HCT116 (cell line): ENCODE measurements at regions not wholly inside any gene's neighbourhood (a gene's known extent, or its start where the extent isn't known, plus 50 kb on each side); places are given as distances from the start of the nearest gene placed in this dataset.

Experiments
- ATAC-seq: fragments of 200-7000 bp; cut with Tn5 transposase; 2 replicates; pipeline ENCODE4 v1.9.1; 2020; ENCODE audit warnings: mild to moderate bottlenecking, moderate library complexity
- BruUV-seq: library from RNA; stranded (reverse); fragments of 400-500 nt; replicated peaks from 2 replicates; lab custom pipeline; 2021; lab: Mats Ljungman, UMichigan
- CTCF ChIA-PET: fragments of 300-600 bp; sonication (Branson Sonifier 250); formaldehyde crosslinking; loops from one replicate; lab custom pipeline; 2021; ENCODE audit warnings: antibody characterized with exemption; lab: Charles Lee
- POLR2A ChIA-PET: fragments of 300-600, 350-600 bp; sonication (Branson Sonifier 250); formaldehyde crosslinking; loops from one replicate; lab custom pipeline; 2021; ENCODE audit warnings: antibody characterized with exemption; lab: Charles Lee
- RAD21 ChIA-PET, 2 experiments: fragments of 300-600 bp; sonication (Branson Sonifier 250); formaldehyde crosslinking; loops; one replicate each; lab custom pipeline; 2023; ENCODE audit warnings: low total read pairs in 2 of 2; ENCODE audit not compliant: uncharacterized antibody in 2 of 2, unreplicated experiment in 2 of 2, low non-redundant PET in 1 of 2; lab: Charles Lee
- DNase-seq: peaks from one replicate; pipeline ENCODE4 v3.0.0-alpha.2; 2010; ENCODE audit warnings: low read depth, low spot score
- H2AFZ ChIP-seq: fragments of 200-600 bp; shearing (Covaris generic), sonication (generic); 2 replicates; pipeline ENCODE4 v1.6.1; 2017; ENCODE audit warnings: low read depth, mixed run types, mixed read lengths, antibody characterized with exemption, low read length; ENCODE audit not compliant: poor library complexity, severe bottlenecking
- H3K27ac ChIP-seq: 2 replicates; pipeline ENCODE4 v1.5.1; 2012; ENCODE audit warnings: low read depth, low read length
- H3K27me3 ChIP-seq: fragments of 200-600 bp; sonication (generic); 2 replicates; pipeline ENCODE4 v1.6.1; 2016; ENCODE audit warnings: mixed run types, low read length, mixed read lengths; ENCODE audit not compliant: insufficient read depth
- H3K36me3 ChIP-seq, 2 experiments: fragments of 200-500 bp in 1 of 2; fragments of 200-600 bp in 1 of 2; sonication (Bioruptor generic) in 1 of 2; sonication (generic) in 1 of 2; 2 replicates each; pipeline versions ENCODE4 v1.5.1 to v1.6.1; 2014 to 2016; ENCODE audit warnings: low read length in 2 of 2, inconsistent platforms in 1 of 2, mixed read lengths in 1 of 2, mixed run types in 1 of 2; ENCODE audit not compliant: insufficient read depth in 2 of 2, control insufficient read depth in 1 of 2
- H3K4me1 ChIP-seq, 2 experiments: fragments of 200-600 bp in 1 of 2; sonication (generic) in 1 of 2; 2 replicates each; pipeline versions ENCODE4 v1.5.1 to v1.6.1; 2012 to 2017; ENCODE audit warnings: low read length in 2 of 2, inconsistent platforms in 1 of 2, mild to moderate bottlenecking in 1 of 2, mixed read lengths in 1 of 2, mixed run types in 1 of 2, moderate library complexity in 1 of 2; ENCODE audit not compliant: insufficient read depth in 2 of 2, control insufficient read depth in 1 of 2
- H3K4me2 ChIP-seq: fragments of 200-600 bp; sonication (generic); 2 replicates; pipeline ENCODE4 v1.6.1; 2017; ENCODE audit warnings: mixed run types, low read length, mixed read lengths
- H3K4me3 ChIP-seq, 2 experiments: fragments of 200-600 bp in 1 of 2; sonication (generic) in 1 of 2; replicated peaks in 1 of 2; 2 replicates each; pipeline ENCODE4 v1.5.1; 2011 to 2016; ENCODE audit warnings: low read length in 2 of 2, control low read depth in 1 of 2, low read depth in 1 of 2, mild to moderate bottlenecking in 1 of 2, mixed read lengths in 1 of 2, mixed run types in 1 of 2
- H3K79me2 ChIP-seq: fragments of 200-600 bp; sonication (generic); 2 replicates; pipeline ENCODE4 v1.6.1; 2017; ENCODE audit warnings: mild to moderate bottlenecking, mixed run types, low read length, moderate library complexity, mixed read lengths; ENCODE audit not compliant: insufficient read depth
- H3K9ac ChIP-seq: fragments of 200-600 bp; sonication (generic); 2 replicates; pipeline ENCODE4 v1.6.1; 2016; ENCODE audit warnings: low read length, mixed read lengths
- H3K9me2 ChIP-seq: fragments of 200-600 bp; sonication (generic), shearing (Covaris generic); 2 replicates; pipeline ENCODE4 v1.6.1; 2017; ENCODE audit warnings: mixed run types, mild to moderate bottlenecking, moderate library complexity; ENCODE audit not compliant: insufficient read depth
- H3K9me3 ChIP-seq, 2 experiments: fragments of 200-500 bp in 1 of 2; fragments of 200-600 bp in 1 of 2; sonication (Bioruptor generic) in 1 of 2; sonication (generic) in 1 of 2; 2 replicates each; pipeline ENCODE4 v1.6.1; 2014 to 2017; ENCODE audit warnings: low read length in 2 of 2, mixed read lengths in 2 of 2, inconsistent platforms in 1 of 2, low read depth in 1 of 2, mild to moderate bottlenecking in 1 of 2, mixed run types in 1 of 2, moderate library complexity in 1 of 2; ENCODE audit not compliant: control insufficient read depth in 1 of 2, insufficient read depth in 1 of 2
- H4K20me1 ChIP-seq: fragments of 200-600 bp; sonication (generic), shearing (Covaris generic); 2 replicates; pipeline ENCODE4 v1.6.1; 2017; ENCODE audit warnings: mixed run types, mild to moderate bottlenecking, moderate library complexity; ENCODE audit not compliant: insufficient read depth
- EZH2 ChIP-seq: fragments of 200-600 bp; sonication (generic); IDR thresholded peaks from 2 replicates; pipeline ENCODE4 v1.6.1; 2017; ENCODE audit warnings: antibody characterized with exemption, mixed run types
- EZH2phosphoT487 ChIP-seq: fragments of 200-600 bp; IDR thresholded peaks from 2 replicates; pipeline ENCODE4 v1.6.1; 2018; ENCODE audit warnings: antibody characterized with exemption, borderline replicate concordance
- JUND ChIP-seq: IDR thresholded peaks from 2 replicates; pipeline ENCODE4 v1.6.1; 2012
- POLR2A ChIP-seq: IDR thresholded peaks from 2 replicates; pipeline ENCODE4 v1.7.0; 2011; ENCODE audit warnings: borderline replicate concordance; ENCODE audit not compliant: insufficient read depth, insufficient read length; ENCODE audit errors: extremely low read depth
- POLR2AphosphoS5 ChIP-seq: IDR thresholded peaks from 2 replicates; pipeline ENCODE4 v1.6.1; 2011; ENCODE audit warnings: mild to moderate bottlenecking, low read depth, low read length, moderate library complexity
- REST ChIP-seq: IDR thresholded peaks from 2 replicates; pipeline ENCODE4 v1.6.1; 2012; ENCODE audit warnings: low read depth
- SIN3A ChIP-seq: IDR thresholded peaks from 2 replicates; pipeline ENCODE4 v1.6.1; 2012; ENCODE audit warnings: low read depth
- SRF ChIP-seq: IDR thresholded peaks from 2 replicates; pipeline ENCODE4 v1.6.1; 2012; ENCODE audit warnings: low read depth
- TCF7L2 ChIP-seq: IDR thresholded peaks from 2 replicates; pipeline ENCODE4 v1.7.0; 2011; ENCODE audit warnings: borderline replicate concordance, inconsistent platforms; ENCODE audit not compliant: insufficient read depth, insufficient read length; ENCODE audit errors: extremely low read depth
- YY1 ChIP-seq: IDR thresholded peaks from 2 replicates; pipeline ENCODE4 v1.6.1; 2011; ENCODE audit warnings: low read length, low read depth, moderate library complexity, mild to moderate bottlenecking; ENCODE audit not compliant: insufficient replicate concordance; ENCODE audit errors: extremely low read depth
- ZFX ChIP-seq: fragments of 450-650 bp; IDR thresholded peaks from 2 replicates; pipeline ENCODE4 v1.6.1; 2017
- intact Hi-C: fragments of 100-400 bp; cut with micrococcal nuclease; formaldehyde crosslinking; loops from 2 replicates; pipeline ENCODE4 v1.10.0; 2022
- TF ChIP-seq, protein P1 (sequence below): IDR thresholded peaks from 2 replicates; pipeline ENCODE4 v1.6.1; 2012
- TF ChIP-seq, protein P2 (sequence below), 3 experiments: fragments of 200-600 bp in 1 of 3; sonication (generic) in 1 of 3; IDR thresholded peaks in 2 of 3; conservative IDR thresholded peaks in 1 of 3; 2 replicates each; pipeline ENCODE4 v1.5.1; 2012 to 2017; ENCODE audit warnings: low read depth in 2 of 3, low read length in 2 of 3, antibody characterized with exemption in 1 of 3, borderline replicate concordance in 1 of 3, control low read depth in 1 of 3, mild to moderate bottlenecking in 1 of 3, mixed read lengths in 1 of 3, mixed run types in 1 of 3, moderate library complexity in 1 of 3; ENCODE audit not compliant: insufficient read depth in 1 of 3
- TF ChIP-seq, protein P3 (sequence below): IDR thresholded peaks from 2 replicates; pipeline ENCODE4 v1.6.1; 2011; ENCODE audit warnings: mild to moderate bottlenecking, low read length, moderate library complexity; ENCODE audit not compliant: insufficient replicate concordance; ENCODE audit errors: extremely low read depth

DNA sequence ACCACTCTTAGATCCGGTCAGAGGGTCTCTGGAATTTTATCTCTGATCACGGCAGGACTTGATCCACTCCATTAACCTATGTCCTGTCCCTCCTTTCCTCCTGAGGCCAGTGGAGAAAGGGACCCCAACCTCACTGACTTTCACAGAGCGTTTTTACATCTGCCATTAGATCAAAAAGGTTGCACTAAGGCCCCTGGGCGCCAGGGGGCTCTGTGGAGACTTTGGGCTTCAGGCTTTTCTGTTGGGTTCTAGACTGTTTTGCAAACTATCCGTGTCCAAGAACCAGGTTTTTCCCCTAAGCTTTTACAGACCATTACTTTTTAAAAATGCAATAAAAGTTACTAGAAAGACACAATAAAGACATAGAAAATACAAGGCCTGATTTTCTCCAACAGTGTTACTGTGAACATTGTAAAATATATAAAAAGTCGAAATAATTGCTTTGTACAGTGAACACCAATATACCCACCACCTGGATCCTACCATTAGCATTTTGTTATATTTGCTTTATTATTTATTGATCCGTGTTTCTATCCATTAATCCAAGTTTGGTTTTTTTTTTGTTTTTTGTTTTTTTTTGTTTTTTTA is 159.7 kb downstream of the POLR2M start (continued):
- TF ChIP-seq, protein P1, sequence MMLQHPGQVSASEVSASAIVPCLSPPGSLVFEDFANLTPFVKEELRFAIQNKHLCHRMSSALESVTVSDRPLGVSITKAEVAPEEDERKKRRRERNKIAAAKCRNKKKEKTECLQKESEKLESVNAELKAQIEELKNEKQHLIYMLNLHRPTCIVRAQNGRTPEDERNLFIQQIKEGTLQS, result no peak
- no peak for TF ChIP-seq EZH2
- TF ChIP-seq, all 23 proteins: peak for 4

- intact Hi-C loops, result no loop called here
- Histone ChIP-seq H4K20me1 (no peaks in the 10 kb centered on the region), H3K27ac (no peak overlapping the region), H3K9me3 (no peaks in the 10 kb centered on the region), H3K4me1 (no peaks in the 10 kb centered on the region), H3K36me3 (no peaks in the 10 kb centered on the region), H3K4me2 (no peak overlapping the region), H3K9me2 (no peaks in the 10 kb centered on the region), H2AFZ (no peak overlapping the region), H3K79me2 (no peaks in the 10 kb centered on the region), H3K27me3 (no peaks in the 10 kb centered on the region), H3K9ac (no peak overlapping the region), H3K4me3 (no peak overlapping the region)
- ChIA-PET POLR2A (no interaction called here), RAD21 (no interaction called here), CTCF (interaction anchor here (2.0 to 8.0 kb wide), 2 partner anchors 8 to 202 kb away, joined by 13 to 66 read pairs; no protein-coding TSS in a partner anchor)
- ATAC-seq (no peak), DNase-seq (no peak)
- BruUV-seq, result no TSS peak
- TF ChIP-seq EZH2 (no peak), POLR2AphosphoS5 (no peak), TCF7L2 (no peak), YY1 (no peak), POLR2A (no peak), SRF (no peak), ZFX (no peak), SIN3A (no peak), REST (no peak), EZH2phosphoT487 (no peak), JUND (no peak)
- TF ChIP-seq, protein P2, sequence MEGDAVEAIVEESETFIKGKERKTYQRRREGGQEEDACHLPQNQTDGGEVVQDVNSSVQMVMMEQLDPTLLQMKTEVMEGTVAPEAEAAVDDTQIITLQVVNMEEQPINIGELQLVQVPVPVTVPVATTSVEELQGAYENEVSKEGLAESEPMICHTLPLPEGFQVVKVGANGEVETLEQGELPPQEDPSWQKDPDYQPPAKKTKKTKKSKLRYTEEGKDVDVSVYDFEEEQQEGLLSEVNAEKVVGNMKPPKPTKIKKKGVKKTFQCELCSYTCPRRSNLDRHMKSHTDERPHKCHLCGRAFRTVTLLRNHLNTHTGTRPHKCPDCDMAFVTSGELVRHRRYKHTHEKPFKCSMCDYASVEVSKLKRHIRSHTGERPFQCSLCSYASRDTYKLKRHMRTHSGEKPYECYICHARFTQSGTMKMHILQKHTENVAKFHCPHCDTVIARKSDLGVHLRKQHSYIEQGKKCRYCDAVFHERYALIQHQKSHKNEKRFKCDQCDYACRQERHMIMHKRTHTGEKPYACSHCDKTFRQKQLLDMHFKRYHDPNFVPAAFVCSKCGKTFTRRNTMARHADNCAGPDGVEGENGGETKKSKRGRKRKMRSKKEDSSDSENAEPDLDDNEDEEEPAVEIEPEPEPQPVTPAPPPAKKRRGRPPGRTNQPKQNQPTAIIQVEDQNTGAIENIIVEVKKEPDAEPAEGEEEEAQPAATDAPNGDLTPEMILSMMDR (IDR thresholded peaks at IDR 0.05 in 2 of 3, conservative IDR thresholded peaks at IDR 0.05 in 1 of 3; ENCODE audit: borderline replicate concordance in 1 of 3, insufficient read depth in 1 of 3, low read depth in 2 of 3, low read length in 2 of 3), result no peak
- TF ChIP-seq, protein P3, sequence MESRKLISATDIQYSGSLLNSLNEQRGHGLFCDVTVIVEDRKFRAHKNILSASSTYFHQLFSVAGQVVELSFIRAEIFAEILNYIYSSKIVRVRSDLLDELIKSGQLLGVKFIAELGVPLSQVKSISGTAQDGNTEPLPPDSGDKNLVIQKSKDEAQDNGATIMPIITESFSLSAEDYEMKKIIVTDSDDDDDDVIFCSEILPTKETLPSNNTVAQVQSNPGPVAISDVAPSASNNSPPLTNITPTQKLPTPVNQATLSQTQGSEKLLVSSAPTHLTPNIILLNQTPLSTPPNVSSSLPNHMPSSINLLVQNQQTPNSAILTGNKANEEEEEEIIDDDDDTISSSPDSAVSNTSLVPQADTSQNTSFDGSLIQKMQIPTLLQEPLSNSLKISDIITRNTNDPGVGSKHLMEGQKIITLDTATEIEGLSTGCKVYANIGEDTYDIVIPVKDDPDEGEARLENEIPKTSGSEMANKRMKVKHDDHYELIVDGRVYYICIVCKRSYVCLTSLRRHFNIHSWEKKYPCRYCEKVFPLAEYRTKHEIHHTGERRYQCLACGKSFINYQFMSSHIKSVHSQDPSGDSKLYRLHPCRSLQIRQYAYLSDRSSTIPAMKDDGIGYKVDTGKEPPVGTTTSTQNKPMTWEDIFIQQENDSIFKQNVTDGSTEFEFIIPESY, result no peak
- TF ChIP-seq, protein P1, result no peak
Measured at GRCh38 chr15:57867970-57868798, 161.7 kb downstream of the POLR2M start.
